HCEC 1CT (cell line): ENCODE measurements at regions not wholly inside any gene's neighbourhood (a gene's known extent, or its start where the extent isn't known, plus 50 kb on each side); places are given as distances from the start of the nearest gene placed in this dataset.
"Not testable (repeated sequence)": the region's sequence is repeated elsewhere in the genome, so short reads cannot be mapped to it uniquely, and the experiment has no call there.

Experiments
- DNase-seq: peaks from one replicate; pipeline ENCODE4 v3.0.0-alpha.2; 2017

DNA sequence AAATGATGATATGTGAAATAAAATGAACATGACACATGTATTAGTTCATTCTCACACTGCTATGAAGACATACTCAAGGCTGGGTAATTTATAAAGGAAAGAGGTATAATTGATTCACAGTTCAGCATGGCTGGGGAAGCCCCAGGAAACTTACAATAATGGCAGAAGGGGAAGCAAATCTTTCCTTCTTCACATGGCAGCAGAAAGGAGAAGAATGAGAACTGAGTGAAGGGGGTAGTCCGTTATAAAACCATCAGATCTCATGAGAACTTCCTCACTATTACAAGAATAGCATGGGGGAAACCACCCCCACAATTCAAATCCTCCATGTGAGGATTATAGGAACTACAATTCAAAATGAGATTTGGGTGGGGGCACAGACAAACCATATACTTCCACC, 243.9 kb upstream of the GYPA start:
- no peak for DNase-seq

DNA sequence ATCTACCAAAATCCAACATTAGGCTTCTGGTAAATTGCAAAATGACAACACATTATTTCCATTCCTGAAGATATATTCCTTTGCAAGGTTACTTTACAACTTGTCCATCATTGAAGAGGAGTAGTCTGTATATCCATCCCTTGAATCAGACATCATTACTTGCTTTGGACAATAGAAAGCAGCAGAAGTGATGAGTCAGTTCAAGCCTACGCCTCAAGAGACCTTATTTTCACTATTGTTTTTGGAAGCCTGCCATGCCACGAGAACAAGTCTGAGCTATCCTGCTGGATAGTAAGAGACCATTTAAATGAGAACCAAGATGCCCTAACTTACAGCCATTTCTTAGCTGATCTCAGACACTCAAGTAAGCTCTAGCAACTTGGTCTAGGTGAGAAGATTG, 246.0 kb upstream of the HHIP start:
- no peak for DNase-seq

DNA sequence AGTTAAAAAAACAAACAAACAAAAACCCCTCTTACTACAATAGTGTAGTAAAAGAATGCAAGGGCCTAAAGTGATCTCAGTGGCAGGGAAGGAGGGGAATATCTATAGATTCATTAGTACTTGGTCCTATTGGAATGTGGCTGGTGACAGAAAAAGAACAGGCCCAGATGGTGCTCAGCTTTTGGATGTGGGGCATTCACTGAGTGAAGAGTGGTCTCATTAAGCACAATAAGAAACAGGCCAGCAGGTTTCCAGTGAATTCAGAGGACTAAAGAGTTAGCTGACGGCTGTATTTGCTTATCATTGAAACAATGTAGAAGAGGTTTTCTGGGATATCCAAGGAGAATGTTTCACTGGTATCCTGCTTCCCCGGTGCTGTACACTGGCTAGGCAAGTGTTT, 243.8 kb upstream of the HHIP start:
- no peak for DNase-seq

DNA sequence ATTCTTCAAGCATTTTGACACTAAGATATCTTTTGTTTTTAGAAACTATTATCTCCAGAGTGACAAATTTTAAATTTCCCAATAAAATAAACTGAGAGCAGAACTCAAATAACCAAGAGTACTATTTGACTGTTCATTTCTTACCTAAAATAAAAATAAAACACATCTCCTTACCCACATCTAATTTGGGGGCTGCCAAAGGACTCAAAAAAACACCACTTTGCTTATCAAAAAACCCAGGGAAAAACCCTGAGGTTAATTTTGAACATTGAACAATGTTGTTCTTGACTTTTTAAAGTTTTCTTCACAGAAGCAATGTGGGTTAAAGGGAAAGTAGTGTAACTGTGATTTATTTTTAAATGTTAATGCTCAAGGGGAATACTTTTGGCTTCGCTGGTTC, 243.0 kb upstream of the HHIP start:
- no peak for DNase-seq

DNA sequence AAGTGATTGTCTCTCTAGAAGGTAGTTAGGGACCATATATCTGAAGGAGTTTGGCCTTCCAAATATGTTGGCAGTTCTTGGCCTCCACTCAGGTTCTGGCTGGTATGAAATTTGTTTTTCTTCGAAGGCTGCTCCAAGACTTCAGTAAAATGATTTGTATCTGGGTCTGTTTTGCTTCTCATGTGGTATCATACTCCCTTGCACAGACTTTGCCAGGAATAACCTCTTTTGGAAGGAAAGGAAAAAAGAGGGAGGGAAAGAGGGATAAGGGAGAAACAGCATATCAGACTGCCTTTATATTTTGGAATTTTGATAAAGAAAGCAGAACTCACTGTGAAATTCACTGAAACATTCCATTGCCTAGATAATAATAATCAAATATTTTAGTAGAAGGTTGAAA, 242.1 kb upstream of the HHIP start:
- DNase-seq, result no peak

DNA sequence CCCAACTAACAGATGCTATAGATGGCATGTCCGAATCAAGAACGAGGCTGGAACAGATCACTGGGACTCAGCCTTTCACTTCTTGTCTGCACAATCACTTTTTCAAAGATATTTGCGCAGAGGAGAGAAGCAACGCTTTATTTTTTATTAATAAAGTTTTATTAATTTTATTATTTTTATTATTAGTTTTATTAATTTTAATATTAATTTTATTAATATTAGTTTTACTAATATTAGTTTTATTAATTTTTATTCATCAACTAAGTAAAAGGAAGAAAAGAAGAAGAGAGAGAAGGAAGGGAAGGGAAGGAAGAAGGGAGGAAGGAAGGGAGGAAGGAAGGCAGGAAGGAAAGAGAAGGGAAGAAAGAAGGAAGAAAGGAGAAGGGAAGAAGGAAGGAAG, 236.4 kb upstream of the HHIP start:
- no peak for DNase-seq

DNA sequence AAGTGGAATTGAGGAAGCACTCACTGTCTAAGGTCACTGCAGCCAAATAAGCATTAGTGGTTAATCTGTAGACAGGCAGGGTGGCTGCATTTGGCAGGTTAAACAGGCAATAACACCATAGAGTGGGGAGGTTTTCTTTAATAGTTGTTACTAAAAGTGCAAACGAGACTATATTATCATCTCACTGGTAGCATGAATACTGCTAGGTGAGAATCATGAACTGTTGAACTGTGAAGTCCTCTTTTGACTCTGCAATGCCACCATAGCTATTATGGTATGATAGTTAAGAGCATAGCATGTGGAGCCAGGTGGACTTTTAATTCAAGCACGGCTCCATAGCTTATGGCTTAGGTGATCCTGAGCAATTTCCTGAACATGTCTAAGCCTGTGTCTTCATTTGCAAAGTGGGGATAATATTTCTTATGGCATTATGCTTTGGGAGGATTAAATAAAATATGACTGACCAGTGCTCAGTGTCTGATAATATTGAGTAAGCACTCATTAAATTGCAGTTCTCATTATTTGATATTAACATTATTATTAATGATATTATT, 235.6 kb upstream of the HHIP start:
- no peak for DNase-seq

DNA sequence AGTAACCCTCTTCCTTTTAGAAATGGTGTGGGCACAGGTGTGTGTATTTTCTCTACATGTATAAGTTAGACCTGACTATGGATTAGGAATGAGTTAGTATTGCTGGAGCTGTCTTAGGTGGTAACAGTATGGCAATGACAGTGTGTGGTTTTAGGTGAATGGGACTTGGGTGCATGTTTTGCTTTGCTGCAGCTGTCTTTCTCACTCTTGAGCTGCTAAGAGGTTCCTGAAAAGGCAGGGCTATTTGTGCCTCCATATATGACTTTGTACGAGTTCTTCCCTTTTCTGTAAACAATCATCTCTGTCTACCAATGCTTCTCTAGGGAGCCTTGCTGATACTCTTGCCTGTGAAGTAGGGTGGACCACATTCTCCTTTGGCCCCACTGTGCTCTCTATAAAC, 234.8 kb upstream of the HHIP start:
- DNase-seq, result no peak

DNA sequence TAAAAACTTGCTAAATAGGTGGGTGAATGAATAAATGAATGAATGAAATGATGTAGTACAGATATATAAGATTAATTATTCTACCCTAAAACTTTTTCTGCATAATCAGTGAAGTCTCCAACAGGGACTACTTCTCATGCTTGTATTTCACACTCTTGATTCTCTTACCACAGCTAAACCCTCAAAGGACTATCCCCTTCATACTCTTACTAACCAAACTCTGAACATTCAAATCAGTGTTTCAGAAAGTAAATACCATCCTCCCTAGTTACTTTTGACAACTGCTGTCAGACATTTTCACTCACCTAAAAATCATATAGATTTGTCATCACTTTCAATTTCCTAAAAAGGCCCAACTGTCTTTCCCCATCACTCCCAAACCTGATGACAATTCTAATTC, 234.3 kb upstream of the HHIP start:
- no peak for DNase-seq

DNA sequence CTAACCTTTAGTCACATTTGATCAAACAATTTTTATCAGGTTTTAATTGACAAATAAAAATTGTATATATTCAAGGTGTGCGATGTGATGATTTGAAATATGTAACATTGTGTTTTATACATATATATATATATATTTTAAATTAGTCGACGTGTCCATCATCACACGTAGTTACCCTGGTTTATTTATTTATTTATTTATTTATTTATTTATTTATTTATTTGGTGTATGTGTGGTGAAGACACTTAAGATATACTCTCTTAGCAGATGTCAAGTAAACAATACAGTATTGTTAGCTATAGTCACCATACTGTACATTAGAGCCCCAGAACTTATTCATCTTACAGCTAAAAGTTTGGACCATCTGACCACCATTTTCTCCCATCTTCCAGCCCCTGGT, 224.9 kb upstream of the HHIP start:
- DNase-seq, result no peak

DNA sequence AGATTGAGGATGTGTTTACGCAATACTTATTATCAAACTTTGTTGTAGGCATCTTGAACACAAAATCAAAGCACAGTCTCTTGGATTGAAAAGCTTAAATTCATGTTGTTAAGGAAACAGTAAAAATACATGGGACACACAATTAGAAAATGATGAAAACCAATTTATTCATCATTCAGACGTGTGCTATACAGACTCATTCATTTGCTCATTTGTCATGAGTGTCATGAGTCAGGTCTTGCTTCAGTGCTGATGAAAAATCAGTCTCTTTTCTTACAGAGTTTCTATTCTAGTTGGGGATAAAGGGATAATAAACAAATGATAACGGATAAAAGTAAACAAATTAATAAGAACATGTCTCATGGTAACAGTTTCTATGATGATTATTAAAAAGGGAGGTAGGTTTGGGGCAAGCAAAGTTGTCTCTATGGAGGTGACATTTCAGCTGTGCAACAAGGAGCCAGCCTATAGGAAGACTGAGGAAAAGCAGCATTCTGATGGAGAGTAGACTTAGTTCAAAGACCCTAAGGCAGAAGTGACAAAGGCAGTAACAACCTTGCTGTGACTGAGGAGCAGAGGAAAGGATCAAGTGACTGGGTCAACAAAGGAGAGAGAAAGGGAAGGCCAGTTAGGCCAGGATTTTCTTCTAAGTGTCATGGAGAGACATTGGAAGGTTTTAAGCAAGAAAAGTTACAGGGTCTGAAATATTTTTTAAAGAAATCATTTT, 224.0 kb upstream of the HHIP start:
- no peak for DNase-seq

DNA sequence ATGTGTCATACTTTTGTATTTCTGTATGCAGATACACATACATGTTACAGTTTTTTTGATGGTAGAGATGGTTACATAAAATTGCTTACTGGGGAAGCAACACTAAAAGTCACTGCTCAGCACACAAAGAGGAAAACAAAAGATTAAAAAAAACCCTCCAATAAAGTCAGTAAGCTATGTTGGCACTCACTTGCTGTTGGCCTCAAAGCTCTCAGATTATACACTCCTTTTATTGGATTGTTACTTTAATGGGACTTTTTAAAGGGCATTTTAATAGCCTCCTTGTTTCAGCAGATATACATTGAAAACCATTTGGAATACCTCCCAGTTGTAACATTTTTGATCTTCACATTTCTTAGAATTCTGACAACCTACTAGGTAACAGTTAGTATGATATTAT, 222.0 kb upstream of the HHIP start:
- DNase-seq, result no peak

DNA sequence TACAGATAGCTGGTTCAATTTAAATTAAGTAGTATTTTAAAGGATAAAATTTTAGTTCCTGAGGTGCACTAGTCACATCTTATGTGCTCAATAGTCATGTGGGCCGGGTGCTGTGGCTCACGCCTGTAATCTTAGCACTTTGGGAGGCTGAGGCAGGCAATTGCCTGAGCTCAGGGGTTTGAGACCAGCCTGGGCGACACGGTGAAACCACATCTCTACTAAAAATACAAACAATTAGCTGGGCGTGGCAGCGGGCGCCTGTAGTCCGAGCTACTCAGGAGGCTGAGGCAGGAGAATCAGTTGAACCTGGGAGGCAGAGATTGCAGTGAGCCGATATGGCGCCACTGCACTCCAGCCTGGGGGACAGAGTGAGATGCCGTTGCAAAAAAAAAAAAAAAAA, 219.9 kb upstream of the HHIP start:
- DNase-seq, result not testable (repeated sequence)

DNA sequence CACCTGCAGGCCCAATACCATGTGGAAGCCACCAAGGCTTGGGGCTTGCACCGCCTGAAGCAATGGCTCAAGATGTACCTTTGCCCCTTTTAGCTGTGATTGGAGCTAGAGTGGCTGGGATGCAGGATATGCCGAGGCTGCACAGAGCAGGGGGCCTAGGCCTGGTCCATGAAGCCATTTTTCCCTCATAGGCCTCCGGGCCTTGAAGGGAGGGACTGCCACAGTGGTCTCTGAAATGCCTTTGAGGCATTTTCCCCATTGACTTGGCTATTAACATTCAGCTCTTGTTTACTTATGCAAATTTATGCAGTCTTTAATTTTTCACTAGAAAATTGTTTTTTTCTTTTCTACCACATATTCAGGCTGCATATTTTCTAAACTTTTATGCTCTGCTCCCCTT, 203.2 kb upstream of the HHIP start:
- DNase-seq, result no peak

DNA sequence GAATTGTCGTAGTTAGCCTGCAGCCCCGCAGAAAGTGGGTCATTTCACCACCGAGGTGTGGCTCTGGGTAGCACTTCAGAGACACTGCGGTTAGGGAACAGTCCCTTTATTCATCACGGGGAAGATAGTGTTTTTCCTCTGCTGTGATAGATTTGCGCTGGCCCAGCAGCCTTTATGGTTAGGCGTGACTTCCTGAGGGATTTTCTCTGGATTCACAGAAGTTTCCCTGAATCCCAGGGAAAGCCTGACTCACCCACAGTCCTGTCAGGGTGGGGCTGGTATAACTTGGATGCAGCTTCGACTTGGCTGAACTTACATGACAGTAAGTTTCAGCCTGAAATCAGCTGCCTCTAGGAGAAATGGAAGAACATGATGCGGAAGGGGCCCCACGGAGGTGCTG, 196.3 kb upstream of the HHIP start:
- no peak for DNase-seq

DNA sequence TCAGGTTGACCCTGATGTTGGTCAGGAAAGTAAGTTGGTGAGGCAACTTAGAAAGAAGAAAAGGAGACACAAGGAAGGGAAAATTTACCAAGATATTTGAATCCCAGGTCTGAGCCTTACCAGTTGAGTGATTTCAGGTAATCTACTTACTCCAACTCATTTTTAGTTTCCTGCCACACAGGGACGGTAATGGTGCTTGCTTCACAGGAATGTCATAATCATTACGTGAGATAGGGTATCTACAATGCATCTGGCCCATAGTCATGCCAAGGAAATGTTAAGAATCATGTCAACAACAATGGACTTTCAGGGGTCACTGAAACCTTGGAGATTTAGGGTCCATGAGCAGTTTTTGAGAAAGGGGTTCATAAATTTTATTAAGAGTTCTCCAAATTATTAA, 195.4 kb upstream of the HHIP start:
- no peak for DNase-seq

DNA sequence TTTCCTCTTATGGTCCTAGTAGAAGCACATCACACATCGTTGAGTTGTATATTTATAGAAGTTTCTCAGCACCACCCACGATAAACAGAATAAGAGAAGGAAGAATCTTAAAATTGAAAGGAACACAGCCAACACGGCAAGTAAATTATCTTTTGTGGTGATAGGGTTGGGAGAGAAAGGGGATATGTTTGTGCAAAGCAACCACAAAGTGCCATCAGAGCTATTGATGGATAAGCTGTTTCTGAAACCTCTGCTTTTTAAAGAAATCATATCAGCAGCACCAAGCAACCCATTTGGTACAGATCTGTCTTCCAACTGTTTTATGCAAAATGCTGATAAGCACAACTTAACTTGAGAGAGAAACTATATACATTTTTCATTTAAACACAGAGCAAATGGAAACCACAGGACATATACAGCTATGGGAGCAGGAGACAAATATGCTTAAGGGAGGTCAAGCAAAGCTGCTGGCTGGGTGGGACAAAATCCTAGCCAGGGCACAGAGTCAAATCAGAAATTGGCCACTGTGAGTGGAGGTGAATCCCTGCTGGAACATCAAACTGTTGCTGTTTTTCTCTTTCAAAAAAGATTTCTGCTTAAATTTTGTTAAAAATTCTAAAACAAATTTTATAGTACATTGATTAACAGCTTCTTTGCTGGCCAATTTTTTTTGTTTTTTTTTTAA, 194.0 kb upstream of the HHIP start:
- no peak for DNase-seq

DNA sequence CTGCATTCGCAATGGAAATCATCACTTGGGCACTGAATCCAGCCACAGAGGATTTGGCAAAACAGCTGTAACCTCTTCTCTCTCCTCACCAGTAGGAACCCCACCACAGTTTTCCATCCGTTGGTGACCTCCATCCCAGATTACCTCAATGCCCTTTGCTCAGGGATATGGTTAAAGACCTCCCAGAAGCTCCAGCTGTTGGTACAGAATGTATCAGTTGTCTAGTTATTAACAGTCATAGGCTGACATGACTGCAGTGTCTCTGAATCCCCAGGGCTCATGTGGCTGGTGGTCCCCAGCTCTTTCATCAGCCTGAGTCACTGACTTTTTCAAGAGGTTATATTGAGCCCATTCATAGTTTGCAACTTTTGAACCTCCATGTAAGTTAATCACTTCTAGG, 189.8 kb upstream of the HHIP start:
- DNase-seq, result no peak

DNA sequence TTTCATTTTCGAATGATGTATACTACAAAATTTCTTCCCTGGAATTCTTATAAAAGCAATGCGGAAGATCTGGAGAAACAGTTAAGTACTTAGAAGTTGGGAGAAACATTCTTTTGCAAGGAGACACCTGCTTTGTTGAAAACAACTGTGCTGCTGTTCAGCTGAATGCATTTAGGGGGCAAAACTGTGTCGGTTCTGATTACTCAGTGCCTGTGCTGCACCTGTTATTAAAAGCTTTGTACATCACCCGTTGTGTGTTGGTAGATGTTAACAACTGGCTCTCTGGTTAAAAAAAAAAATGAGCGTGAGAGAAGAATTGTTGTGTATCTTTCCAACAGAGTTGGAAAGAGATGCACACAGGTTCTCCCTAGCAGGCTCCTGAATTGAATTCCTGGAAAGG, 184.1 kb upstream of the HHIP start:
- DNase-seq, result no peak

DNA sequence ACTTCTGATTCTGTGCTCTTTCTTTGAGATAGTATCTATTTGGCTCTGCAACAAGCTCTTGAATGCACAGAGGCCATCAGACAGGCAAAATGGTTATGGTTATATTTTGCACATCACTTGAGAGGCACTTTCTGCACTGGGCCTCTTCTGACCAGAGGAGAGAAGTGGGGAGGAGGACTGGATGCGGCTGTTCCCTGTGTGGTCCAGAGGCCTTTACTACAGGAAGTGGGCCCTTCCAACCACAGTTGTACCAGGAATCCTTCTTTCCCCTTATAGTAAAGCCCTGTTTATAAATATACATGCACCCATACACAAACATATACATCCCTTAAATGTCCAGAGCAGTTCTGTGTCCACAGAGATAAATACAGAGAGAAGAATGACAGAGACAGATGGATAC, 182.7 kb upstream of the HHIP start:
- no peak for DNase-seq

DNA sequence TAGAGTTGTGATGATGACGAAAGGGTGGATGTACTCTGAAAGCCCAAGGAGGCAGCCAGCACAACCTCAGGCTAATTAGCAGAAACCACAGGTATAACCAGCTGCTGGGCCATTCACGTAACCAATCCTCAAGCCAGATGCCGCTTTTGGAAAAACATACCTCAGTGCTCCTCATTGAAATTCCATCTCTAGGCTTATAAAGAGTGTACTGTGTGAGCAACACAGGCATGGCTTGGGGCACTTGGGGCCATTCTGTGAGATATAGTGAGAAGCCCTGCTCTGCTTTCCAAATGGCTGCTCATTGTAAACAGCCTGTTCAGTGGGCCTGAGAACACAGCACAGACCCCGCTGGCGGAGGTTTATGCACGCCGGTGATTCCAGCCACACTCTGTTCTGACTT, 182.1 kb upstream of the HHIP start:
- DNase-seq, result no peak

DNA sequence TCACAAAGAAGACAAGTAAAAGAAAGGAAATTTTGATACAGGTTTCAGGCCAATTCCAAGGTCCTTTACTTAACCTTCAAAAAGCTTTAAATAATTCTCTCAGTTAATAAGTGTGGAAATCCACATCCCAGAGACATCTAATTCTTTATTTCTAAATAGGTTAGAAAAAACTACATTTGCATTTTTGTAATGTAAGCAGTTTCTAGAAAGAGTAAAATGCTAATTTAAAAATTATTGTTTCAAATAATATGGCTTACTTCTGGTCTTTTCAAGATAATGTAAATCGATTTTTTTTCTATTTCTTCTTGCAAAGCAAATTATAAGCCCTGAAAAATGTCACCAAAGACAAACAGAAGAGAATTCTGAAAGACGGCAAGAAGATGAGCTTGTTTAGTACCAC, 180.4 kb upstream of the HHIP start:
- DNase-seq, result no peak

DNA sequence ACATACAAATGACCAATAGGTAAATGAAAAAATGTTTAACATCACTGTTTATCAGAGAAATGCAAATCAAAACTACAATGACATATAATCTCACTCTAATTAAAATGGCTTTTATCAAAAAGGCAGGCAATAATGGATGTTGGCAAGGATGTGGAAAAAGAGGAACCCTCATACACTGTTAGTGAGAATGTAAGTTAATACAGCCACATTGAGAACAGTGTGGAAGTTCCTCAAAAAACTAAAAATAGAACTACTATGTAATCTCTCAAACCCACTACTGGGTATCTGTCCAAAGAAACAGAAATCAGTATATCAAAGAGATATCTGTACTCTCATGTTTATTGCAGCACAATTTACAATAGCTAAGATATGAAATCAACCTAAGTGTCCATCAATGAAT, 165.9 kb upstream of the HHIP start:
- no peak for DNase-seq

DNA sequence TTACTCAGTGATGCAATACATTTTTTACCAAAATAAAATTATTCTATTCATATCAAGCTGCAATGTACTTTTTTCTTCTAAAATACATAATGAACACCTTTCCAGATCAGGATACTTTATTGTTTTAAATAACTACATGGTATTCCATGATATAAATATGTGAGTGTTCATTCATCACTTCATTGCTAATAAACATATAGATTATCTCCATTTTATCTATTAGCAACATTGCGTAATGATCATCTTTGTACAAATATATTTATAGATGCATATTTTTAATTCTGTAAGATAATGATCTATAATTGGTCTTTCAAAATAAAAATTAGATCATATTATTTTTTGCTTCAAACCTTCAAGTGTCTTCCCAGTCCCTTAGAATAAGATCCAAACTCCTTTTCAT, 156.1 kb upstream of the HHIP start:
- no peak for DNase-seq

DNA sequence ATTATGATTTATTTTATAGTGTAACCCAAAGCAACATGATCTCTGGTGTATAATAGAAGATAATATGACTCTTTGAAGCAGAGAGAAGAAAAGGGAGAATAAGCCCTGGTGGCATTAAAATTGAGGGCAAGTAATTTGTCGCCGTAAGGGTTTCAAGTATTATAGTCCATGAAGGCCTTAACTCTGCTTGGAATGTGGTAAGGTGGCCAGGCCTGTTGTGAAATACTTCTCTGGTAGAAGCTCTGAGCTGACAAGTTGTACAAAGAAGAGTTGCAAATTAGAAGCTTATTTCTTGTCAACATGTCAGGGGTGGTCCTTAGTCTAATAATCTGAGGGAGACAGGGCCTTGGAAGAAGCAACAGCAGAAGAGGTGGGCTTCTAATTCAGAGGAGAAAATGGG, 151.7 kb upstream of the HHIP start:
- DNase-seq, result no peak
